NCI-H226 (cell line): ENCODE measurements at regions not wholly inside any gene's neighbourhood (a gene's known extent, or its start where the extent isn't known, plus 50 kb on each side); places are given as distances from the start of the nearest gene placed in this dataset.
"Not testable (repeated sequence)": the region's sequence is repeated elsewhere in the genome, so short reads cannot be mapped to it uniquely, and the experiment has no call there.

Experiments used
- DNase-seq: peaks from one replicate; pipeline ENCODE4 v3.0.0-alpha.2; 2015

DNA sequence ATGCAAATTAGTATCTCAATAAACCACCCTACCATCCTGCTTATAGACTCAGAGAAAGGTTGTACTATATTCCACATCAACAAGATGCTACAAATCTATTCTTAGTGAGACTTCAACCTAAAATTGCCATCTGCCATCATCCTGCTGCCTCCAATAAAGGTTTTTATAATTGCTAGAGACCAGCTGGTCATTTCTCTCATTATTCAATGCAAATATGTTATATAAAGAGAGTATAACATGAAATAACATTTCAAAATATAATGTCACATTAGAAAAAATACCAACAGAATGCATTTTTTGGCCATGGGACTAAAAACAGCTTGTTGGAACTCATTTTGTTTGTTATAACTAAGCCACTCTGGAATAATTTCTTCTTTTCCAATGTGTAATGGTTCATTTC, 247.3 kb downstream of the LRIG3 start:
- DNase-seq, result no peak

DNA sequence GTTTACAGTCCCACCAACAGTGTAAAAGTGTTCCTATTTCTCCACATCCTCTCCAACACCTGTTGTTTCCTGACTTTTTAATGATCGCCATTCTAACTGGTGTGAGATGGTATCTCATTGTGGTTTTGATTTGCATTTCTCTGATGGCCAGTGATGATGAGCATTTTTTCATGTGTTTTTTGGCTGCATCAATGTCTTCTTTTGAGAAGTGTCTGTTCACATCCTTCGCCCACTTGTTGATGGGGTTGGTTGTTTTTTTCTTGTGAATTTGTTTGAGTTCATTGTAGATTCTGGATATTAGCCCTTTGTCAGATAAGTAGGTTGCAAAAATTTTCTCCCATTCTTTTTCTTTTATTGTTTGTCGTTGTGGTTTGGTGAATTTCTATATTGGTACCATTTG, 242.5 kb downstream of the LRIG3 start:
- not testable (repeated sequence) for DNase-seq

DNA sequence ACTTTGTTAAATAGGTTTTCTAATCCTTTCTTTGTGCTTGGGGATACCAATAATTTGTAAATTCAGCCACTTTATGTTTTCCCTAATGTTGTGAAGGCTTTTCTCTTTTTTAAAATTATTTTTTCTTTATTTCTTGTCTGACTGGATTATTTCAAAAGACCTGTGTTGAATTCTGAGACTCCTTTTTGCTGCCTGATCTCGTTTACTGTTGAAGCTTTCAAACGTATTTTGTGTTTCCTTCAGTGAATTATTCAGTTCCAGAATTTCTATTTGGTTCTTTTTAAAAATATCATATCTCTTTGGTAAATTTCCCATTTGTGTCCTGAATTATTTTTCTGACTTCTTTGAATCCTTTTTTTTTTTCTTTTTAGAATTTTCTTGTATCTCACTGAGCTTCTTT, 241.6 kb downstream of the LRIG3 start:
- no peak for DNase-seq

DNA sequence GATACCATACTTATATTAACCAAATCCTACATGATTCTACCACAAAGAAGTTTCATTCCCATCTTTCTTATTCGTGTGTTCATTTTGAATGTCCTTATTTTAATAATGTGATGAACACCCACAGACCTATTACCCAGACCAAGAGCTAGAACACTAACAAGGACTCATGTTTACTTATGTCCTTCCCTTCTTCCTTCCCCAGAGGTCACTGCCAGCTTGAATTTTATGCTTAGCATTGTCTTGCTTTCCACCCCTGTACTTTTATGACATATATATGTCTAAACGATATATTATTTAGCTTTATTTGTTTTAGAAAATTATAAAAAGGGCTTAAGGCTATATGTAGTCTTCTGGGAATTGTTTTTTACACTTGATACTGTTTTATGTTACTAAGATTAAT, 238.6 kb downstream of the LRIG3 start:
- DNase-seq, result no peak

DNA sequence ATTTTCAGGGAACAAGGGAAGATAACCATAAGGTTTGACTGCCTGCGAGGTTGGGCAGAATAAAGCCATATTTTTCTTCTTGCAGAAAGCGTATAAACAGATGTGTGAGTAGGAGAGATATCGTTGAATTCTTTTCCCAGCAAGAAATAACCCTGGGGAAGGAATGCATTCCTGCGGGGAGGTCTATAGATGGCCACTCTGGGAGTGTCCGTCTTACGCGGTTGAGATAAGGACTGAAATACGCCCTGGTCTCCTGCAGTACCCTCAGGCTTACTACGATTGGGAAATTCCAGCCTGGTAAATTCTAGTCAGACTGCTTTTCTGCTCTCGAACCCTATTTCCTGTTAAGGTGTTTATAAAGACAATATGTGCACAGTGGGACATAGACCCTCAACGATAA, 225.0 kb downstream of the LRIG3 start:
- DNase-seq, result peak; percentile 54

DNA sequence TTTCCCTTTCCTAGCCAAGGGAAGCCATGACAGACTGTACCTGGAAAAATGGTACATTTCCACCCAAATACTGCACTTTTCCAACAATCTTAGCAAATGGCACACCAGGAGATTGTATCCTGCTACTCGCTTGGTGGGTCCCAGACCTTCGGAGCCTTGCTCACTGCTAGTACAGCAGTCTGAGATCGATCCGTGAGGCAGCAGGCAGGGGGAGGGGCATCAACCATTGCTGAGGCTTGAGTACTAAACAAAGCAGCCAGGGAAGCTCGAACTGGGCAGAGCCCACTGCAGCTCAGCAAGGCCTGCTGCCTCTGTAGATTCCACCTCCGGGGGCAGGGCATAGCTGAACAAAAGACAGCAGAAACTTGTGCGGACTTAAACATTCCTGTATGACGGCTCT, 218.8 kb downstream of the LRIG3 start:
- no peak for DNase-seq

DNA sequence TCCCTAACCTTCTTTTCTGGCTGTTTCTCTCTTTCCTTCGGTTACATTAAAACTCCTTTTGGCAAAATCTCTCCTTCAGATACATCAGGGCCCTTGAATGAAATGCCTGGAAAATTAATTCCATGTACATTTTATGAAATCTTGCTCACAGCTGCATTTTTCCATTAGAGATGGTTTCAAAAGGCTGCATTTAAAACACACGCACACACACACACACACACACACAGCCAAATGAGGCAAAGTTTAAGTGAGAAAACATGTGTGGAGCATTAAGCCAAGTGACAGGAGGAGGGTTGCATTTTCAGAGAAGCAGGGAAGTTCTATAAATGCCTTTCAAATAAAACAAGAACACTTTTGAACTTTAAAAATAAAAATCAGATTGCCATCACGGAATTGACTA, 216.4 kb downstream of the LRIG3 start:
- no peak for DNase-seq

DNA sequence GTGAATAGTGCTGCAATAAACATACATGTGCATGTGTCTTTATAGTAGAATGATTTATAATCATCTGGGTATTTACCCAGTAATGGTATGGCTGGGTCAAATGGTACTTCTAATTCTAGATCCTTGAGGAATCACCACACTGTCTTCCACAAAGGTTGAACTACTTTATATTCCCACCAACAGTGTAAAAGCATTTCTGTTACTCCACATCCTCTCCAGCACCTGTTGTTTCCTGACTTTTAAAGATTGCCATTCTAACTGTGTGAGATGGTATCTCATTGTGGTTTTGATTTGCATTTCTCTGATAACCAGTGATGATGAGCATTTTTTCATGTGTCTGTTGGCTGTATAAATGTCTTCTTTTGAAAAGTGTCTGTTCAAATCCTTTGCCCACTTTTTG, 215.5 kb downstream of the LRIG3 start:
- DNase-seq, result not testable (repeated sequence)

DNA sequence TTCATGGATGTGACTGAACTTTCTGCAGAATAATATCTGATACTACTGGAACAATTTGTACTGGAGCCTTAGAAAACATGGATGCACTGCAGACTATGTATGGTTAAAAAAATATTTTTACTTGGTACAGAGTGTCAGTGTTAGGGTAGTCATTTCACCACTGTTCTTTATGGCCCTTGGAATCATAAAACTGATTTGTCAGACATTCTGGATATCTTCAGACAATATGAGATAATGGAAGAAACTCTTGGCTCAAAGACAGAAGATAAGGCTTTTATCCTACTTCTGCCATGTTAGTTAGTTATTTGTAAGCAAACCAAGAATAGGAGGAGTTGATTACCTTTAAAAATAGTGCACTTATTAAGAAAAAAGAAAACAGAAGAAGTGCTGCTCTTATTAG, 209.4 kb downstream of the LRIG3 start:
- peak; percentile 52 for DNase-seq

DNA sequence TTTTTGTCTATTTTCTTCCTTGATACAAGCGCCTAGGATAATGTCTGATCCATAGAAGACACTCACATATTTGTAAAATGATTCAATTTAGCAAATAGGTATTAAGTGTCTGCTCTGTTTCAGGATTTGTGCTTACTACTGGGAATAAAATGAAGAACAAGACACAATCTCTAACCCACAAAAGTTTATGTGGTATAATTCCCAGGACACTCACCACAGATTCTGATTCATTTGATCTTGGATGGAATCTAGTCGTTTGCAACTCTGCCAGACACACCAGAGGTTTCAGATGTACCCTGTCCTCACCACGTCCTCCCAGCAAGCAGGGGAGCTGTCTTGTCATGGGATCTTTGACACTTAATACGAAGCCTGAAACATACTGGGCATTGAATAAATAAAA, 208.3 kb downstream of the LRIG3 start:
- DNase-seq, result peak; percentile 36

DNA sequence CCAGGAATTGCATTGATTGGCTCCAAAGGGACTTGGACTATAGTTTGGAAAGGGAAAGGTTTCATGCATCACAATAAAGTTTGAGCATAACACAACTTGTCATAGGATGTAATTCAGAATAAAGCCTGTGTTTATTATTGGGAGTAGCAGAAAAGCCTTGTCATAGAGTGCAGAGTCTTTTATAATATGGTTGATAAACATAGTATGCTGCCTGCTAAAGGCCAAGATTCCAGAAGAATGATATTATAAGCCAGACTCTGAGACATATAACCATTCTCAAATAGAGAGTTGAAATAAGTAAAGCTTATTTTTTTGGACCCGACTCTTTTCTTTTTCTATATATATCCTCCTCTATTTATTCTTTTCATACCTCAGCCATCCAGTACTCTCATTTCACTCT, 207.3 kb downstream of the LRIG3 start:
- no peak for DNase-seq

DNA sequence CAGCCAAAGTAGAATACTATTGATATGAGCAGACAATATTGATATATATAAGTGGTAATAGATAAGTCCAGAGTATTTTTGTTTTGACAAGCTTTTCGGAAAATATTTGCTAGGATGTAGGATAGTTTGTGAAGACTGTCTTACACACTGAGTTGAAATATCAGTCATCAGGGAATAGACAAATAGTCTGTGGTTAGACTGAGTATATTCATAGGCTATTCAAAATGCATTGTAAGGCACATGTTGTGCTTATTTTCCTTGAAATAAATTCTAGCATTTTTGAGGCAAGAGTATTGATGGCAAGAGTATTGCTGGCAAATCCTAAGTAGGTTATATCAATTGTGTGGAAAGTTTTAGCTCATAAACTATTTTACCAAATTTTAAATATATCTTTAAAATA, 201.1 kb downstream of the LRIG3 start:
- DNase-seq, result no peak

DNA sequence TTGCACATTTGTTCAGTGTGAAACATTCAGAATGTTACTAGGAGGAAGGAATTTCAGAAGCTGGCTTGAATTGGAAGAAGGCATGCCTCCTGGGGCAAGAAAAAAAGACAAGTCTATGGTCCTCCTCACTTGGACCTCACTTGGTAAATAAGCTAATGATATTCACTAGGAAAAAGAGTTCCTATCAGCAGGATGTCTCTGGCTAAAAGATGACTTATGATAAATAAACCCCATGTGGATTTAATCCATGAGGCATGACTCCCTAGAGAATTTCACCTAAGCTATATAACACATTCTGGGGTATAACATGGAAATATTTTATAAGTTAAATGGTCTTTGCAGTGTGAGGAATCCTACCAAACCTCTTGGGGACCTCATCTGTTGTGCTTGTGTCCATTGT, 199.9 kb downstream of the LRIG3 start:
- peak; percentile 7 for DNase-seq

DNA sequence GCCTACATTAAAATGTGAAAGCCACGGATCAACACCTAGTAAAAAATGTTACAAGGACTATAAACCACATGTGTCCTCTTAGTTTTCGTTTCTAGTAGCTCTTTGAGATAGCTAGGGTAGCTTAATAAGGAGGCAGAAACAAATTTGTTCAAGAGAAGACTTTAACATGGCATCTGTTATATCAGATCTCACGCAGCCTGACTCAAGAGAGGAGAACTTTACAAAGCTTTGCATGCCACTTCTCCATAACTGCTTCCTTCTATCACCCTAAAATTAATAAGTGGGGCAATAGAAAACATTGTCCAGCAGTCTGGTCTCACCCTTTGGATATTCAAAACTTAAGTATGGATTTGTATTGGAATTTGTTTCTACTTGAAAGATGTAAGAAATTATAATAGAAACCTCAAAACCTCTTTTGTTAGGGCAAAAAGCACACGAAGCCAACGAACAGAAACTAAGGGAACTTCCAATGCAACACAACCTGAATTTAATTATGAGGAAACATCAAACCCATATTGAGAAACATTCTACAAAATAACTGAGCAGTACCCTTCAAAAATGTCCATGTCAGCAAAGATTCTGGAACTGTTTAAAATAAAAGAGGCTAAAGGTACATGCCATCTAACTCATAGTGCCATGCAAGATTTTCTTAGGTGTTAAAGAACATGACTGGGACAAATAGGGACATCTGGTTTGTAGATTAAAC, 194.8 kb downstream of the LRIG3 start:
- DNase-seq, result no peak

DNA sequence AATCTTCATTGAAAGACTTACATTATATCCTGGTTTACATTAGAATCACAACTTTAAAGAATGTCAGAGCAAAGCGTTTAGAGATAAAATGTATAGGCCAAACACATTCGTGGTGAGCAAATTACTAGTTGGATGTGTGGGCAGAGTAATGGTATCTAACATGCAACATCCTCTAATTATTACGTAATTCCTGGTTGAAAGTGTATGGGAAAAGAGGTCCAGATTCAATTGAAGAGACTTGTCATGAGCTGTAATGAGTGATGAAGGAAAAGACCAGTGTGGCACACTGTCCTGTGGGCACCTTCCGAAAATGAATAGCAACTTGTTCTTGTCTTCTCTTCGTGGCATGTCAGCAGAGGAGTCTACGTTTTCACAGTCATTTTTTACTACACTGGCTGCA, 192.8 kb downstream of the LRIG3 start:
- DNase-seq, result peak; percentile 70

DNA sequence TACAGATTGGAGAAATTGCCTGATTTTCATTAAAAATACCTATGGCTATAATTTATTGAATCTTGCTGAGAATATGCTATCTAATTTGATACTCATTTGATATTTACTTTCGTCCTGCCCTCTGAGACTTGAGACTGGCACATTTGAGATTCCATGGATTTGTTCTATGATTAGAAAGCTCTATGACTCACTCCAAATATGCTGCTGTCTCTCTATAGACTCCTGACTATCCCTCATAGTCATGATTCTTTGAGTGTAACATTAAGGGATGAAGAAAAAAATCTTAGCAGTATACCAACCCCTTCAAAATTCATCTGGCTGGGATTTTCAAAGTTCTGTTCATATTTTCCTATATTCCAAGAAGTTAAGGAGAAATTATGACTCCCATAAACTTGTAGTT, 191.9 kb downstream of the LRIG3 start:
- DNase-seq, result peak; percentile 71

DNA sequence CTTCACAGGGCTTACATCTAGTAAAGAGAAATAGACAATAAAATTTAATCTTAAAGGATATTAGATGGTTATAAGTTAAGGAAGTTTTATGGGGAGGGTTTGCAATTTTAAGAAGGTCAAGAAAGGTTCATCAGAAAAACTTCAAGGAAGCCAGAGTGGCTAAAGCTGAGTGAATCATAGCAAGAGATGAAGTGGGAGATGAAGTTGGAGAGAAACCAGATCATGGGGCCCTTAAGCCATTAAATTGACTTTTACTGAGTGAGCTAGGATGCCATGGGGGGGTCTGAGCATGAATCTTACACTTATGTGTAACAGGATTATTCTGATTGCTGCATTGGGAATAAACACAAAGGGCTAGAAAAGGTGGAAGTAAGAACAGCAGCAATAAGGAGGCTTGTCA, 189.2 kb downstream of the LRIG3 start:
- DNase-seq, result peak; percentile 54

DNA sequence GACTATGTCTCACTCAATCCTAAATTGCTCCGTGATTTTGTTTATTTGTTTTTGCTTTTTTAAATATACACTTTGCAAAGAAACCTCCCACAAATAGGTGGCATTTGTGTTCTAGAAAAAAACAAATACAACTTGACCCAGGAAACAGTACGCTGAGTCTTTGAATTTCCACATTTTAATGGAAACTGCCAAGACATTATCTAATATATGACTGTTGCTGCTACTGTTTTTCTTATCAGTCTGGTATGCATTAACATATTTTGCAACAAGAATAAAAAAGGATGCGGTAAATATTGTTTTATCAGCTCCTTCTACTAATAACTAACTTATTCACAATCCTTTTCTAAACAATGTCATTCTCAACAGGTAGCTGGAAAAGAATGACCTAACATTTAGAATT, 187.4 kb downstream of the LRIG3 start:
- DNase-seq, result peak; percentile 74

DNA sequence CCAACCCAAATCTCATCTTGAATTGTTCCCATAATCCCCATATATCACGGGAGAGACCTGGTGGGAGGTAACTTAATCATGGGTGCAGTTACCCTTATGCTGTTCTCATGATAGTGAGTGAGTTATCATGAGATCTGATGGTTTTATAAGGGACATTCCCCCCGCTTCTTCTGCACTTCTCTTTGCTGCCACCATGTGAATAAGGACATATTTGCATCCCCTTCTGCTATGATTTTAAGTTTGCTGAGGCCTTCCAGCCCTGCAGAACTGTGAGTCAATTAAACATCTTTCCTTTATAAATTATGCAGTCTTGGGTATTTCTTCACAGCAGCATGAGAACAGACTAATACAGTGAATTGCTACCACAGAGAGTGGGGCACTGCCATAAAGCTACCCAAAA, 179.1 kb downstream of the LRIG3 start:
- no peak for DNase-seq

DNA sequence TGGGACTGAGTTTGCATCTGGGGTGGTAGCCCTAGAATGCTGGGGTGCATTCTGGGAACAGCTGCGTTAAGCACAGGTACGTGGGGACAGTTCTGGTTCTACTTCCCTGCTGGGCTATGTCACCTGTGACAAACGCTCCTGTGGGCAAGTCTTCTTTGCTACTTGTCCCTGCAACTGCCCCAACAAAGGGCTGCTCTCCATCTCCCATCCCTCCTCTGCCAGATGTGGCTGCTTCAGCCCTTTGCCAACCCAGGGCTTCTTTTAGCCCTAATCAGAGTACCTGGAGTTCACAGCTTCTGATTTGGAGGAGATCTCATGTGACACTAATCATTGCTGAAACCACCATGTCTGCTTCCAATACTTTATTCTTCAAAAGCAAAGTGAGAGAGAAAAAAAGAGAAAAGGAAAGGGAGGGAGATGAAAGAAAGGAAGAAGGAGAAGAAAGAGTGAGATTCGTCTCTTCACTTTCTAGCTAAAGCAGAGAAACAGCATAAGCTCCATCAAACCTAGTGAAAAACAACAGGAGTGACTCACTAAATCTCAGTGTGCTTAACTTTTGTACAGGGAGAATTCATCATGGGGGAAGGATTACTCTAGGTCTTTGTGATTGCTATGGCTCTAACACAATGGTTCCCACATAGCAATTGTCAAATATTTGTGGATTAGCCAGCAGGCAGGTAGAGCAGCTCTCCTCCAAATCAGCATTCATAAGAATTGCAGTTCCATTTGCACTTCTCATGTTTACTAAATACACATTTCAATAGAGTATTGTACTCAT, 174.8 kb downstream of the LRIG3 start:
- DNase-seq, result no peak

DNA sequence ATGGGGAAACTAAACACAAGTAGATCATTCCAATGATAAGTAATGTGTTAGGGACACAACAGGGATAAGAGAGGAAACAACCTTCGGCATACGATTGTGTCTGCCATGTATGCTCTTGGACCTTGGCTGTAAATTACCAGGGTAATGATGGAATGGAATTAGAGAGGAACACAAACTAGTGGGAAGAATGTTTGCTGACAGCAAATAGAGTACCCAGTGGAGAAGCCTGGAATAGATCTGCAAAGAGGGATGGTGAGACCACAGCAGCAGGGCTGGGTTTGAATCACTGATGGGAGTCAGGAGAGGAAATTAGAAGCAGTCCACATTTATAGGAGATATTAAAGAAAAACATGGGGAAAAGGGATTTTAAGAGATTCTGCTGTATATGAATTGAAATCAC, 172.8 kb downstream of the LRIG3 start:
- DNase-seq, result no peak

DNA sequence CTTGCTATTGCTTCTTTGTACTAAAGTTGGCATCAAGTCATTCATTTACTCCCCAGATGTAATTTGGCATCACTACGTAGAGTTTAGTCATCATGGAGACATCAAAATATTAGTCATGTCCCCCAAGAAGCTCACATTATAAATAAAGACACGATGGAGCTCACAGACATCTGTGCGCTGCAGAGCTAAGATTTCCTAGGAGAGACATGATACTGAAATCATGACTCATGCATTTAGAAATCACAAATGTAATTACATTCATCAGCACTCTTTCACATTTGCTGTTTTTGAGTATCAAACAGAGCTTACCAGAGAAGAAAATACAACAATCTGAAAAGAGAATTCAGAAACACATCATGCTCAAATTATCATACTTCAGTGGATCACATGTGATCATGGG, 169.8 kb downstream of the LRIG3 start:
- peak; percentile 81 for DNase-seq

DNA sequence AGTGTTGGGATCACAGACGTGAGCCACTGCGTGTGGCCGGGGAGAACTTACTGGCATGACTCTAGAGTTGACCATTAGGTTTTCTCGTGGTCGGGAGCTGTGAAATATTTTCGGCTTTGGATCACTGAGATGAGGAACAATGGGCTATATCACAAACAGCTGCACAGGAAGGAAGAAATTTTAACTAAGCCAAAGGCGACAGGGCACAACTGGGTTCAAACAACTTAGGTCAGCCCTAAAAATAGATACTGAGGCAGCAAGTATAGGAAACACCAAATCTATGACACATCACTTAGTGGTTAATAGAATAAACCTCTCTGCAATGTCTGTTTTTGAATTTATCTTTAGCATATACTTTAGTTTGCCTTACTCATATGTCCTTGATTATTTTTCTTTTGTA, 162.9 kb downstream of the LRIG3 start:
- no peak for DNase-seq

DNA sequence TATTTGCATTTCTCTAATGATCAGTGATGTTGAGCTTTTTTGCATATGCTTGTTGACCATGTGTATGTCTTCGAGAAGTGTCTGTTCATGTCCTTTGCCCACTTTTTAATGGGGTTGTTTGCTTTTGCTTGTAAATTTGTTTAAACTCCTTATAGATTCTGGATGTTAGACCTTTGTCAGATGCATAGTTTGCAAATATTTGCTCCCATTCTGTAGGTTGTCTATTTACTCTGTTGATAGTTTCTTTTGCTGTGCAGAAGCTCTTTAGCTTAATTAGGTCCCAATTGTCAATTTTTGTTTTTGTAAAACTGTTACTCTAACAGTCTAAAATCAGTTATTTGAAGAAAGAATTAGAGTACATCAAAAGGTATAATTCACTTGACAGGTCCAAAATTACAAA, 160.6 kb downstream of the LRIG3 start:
- not testable (repeated sequence) for DNase-seq

DNA sequence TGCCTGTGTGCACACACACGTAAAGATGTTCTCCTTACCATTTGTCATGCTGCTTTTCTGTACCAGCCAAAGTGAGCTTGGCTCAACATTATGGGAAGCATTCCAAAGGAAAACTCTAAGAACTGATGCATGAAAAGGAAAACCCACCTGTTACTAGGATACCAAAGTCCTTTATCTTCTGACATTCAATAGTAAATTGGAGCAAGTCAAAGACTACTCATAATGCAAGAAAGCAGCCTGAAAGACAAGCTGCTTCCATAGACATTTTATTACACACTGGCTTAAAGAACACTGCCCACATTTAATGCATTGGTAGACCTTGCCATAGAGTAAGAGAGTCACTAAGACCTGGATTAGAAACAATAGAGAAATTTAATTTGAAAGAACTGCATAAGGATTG, 159.0 kb downstream of the LRIG3 start:
- no peak for DNase-seq
